Ishikawa (cell line): ENCODE measurements at regions not wholly inside any gene's neighbourhood (a gene's known extent, or its start where the extent isn't known, plus 50 kb on each side); places are given as distances from the start of the nearest gene placed in this dataset.

ENCODE experiments used
- CEBPB ChIP-seq: IDR thresholded peaks from 2 replicates; pipeline ENCODE4 v1.6.1; 2012
- EP300 ChIP-seq: IDR thresholded peaks from 2 replicates; pipeline ENCODE4 v1.6.1; 2012; ENCODE audit warnings: borderline replicate concordance
- RAD21 ChIP-seq: IDR thresholded peaks from 2 replicates; pipeline ENCODE4 v1.6.1; 2012; ENCODE audit warnings: low read depth
- TEAD4 ChIP-seq: IDR thresholded peaks from 2 replicates; pipeline ENCODE4 v1.6.1; 2012
- YY1 ChIP-seq: IDR thresholded peaks from 2 replicates; pipeline ENCODE4 v1.6.1; 2012; ENCODE audit warnings: low read depth
- TF ChIP-seq, protein P1 (sequence below): IDR thresholded peaks from 2 replicates; pipeline ENCODE4 v1.6.1; 2012

- no peak for TF ChIP-seq YY1
- TF ChIP-seq EP300: no peak
- no peak for TF ChIP-seq CEBPB
- TF ChIP-seq, protein P1, sequence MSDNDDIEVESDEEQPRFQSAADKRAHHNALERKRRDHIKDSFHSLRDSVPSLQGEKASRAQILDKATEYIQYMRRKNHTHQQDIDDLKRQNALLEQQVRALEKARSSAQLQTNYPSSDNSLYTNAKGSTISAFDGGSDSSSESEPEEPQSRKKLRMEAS: no peak
- no peak for TF ChIP-seq TEAD4
- TF ChIP-seq RAD21: no peak
Measured at GRCh38 chr2:23037596-23037995, 347.4 kb upstream of the KLHL29 start.
